ENCODE measurements at regions not wholly inside any gene's neighbourhood (a gene's known extent, or its start where the extent isn't known, plus 50 kb on each side); places are given as distances from the start of the nearest gene placed in this dataset.

DNA sequence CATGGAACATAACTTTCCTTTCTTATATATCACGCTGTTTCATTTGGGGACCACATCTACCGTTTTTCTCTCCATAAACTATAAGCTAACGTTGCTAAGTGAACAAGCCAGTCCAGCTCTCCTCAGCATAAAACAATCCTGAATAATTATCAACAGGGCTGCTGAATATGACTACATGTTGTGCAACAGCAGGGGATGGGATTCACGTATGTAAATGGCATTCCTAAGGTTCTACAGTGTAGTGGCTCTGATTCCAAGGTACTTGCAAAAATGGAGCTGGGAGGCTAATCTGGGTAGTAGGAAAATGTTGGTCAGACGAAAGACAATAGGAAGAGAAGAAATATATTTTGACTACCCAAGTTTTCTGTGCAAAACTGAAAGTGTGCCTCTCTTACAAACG, 262.8 kb downstream of the RWDD3 start:
- Histone ChIP-seq H3K27me3 (no peaks in the 10 kb centered on the region), H3K9me3 (no peaks in the 10 kb centered on the region), H3K36me3 (no peaks in the 10 kb centered on the region), H3K4me3 (no peak overlapping the region), H3K4me1 (no peaks in the 10 kb centered on the region), H3K27ac (no peak overlapping the region)
- DNase-seq = no peak
- intact Hi-C loops (cut with DNase I) = no loop called here
- TF ChIP-seq POLR2A (IDR thresholded peaks at IDR 0.05) (no peak), POLR2AphosphoS5 (IDR thresholded peaks at IDR 0.05) (no peak), EP300 (IDR thresholded peaks at IDR 0.05) (no peak)
- TF ChIP-seq, protein P1, sequence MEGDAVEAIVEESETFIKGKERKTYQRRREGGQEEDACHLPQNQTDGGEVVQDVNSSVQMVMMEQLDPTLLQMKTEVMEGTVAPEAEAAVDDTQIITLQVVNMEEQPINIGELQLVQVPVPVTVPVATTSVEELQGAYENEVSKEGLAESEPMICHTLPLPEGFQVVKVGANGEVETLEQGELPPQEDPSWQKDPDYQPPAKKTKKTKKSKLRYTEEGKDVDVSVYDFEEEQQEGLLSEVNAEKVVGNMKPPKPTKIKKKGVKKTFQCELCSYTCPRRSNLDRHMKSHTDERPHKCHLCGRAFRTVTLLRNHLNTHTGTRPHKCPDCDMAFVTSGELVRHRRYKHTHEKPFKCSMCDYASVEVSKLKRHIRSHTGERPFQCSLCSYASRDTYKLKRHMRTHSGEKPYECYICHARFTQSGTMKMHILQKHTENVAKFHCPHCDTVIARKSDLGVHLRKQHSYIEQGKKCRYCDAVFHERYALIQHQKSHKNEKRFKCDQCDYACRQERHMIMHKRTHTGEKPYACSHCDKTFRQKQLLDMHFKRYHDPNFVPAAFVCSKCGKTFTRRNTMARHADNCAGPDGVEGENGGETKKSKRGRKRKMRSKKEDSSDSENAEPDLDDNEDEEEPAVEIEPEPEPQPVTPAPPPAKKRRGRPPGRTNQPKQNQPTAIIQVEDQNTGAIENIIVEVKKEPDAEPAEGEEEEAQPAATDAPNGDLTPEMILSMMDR (IDR thresholded peaks at IDR 0.05) = no peak
- 81 to 86% methylated on average over 6 of the region's 6 CpGs for WGBS, 2 donors

DNA sequence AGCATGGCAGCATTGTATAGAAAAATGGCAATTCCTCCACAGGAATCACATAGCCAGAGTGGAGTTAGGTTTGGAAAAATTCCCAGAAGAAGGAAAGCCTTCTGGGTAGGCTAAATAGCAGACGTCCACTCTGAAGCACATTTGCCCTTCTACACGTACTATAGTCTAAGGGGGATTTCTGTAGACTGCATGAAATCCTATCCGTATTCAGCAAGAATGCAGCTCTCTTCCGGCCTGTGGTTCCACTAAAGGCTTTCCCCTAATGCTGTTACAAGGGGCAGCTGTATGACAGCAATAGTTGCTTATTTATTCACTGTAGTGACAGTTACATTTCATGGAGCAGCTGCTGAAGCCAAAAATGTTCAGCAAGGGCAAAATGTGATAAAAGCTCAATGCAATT, 263.6 kb downstream of the RWDD3 start:
- no peaks in the 10 kb centered on the region for H3K27me3 ChIP-seq
- no peaks in the 10 kb centered on the region for H3K9me3 ChIP-seq
- TF ChIP-seq POLR2AphosphoS5 (IDR thresholded peaks at IDR 0.05) (no peak), EP300 (IDR thresholded peaks at IDR 0.05) (no peak), POLR2A (IDR thresholded peaks at IDR 0.05) (no peak)
- TF ChIP-seq, protein P1 (IDR thresholded peaks at IDR 0.05) = no peak
- H3K4me1 ChIP-seq = no peaks in the 10 kb centered on the region
- no peak for DNase-seq
- no peak overlapping the region for H3K27ac ChIP-seq
- H3K4me3 ChIP-seq = no peak overlapping the region
- intact Hi-C loops (cut with DNase I) = no loop called here
- 79 to 84% methylated on average over 4 of the region's 4 CpGs for WGBS, 2 donors
- H3K36me3 ChIP-seq = no peaks in the 10 kb centered on the region

DNA sequence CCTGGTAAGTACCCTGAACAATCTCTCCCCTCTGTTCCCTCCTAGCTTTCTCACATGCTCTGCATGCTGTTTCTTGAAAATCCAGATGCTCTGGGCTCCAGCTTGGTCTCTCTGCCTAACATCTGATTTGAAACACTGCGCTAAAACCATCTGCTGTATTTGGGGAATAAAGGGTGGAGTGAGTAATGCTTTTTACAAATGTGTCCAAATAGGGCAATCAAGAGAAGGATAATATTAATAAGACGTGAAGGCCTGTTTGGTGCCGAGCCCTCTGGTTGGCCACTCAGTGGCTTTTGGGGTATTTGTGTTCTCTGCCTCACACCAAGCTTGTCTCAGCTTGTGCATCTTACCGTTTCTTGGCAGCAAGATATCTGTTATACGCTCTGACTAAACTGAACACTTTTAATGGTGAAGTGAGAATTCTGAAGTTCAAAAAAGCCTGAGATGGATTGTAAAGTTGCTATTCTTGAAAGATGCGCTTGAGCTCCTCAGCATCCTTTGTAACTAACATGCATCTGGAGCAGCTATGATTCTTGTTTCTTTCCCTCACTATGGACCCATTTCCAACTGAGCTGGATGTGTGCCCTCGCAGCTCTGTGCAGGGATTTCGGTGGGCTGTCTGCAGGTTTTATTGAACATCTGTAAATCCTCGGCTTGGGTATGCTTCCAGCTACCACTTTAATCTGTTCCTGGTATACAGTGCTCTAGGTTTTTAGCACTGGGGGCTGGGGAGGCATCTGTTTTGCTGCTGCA, 269.4 kb downstream of the RWDD3 start:
- DNase-seq = no peak
- intact Hi-C loops (cut with DNase I) = no loop called here
- 76 to 79% methylated on average over 9 of the region's 9 CpGs for WGBS, 2 donors
- Histone ChIP-seq H3K36me3 (no peaks in the 10 kb centered on the region), H3K27me3 (no peaks in the 10 kb centered on the region), H3K4me3 (no peak overlapping the region), H3K27ac (no peak overlapping the region), H3K4me1 (no peaks in the 10 kb centered on the region), H3K9me3 (no peaks in the 10 kb centered on the region)
- TF ChIP-seq POLR2A (IDR thresholded peaks at IDR 0.05) (no peak), EP300 (IDR thresholded peaks at IDR 0.05) (no peak), POLR2AphosphoS5 (IDR thresholded peaks at IDR 0.05) (no peak)
- TF ChIP-seq, protein P1 (IDR thresholded peaks at IDR 0.05) = no peak

DNA sequence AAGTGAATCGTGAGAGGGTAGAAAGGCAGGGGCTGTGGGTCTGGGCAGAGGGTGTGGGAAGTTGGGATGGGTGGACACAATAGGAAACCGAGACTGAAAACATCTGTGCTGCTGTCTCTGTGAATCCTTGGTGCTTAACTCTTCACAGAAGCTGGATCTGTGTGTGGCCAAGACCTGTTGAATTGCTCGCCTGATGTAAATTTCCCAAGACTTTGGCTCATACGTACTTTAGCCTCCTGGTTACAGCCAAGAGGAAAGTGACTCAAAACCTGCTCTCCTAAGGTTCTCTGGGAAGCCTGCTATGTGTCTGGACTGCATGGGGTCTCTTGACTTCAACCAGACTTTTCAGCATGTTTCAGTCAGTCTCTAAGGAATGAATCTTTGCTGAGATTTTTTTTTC, 270.3 kb downstream of the RWDD3 start:
- no peaks in the 10 kb centered on the region for H3K9me3 ChIP-seq

More for the DNA sequence above, 270.3 kb downstream of the RWDD3 start:
- Histone ChIP-seq H3K36me3 (no peaks in the 10 kb centered on the region), H3K27ac (no peak overlapping the region), H3K4me3 (no peak overlapping the region), H3K27me3 (no peaks in the 10 kb centered on the region), H3K4me1 (no peaks in the 10 kb centered on the region)
- DNase-seq = no peak
- WGBS, 2 donors = 69 to 71% methylated on average over 4 of the region's 4 CpGs
- intact Hi-C loops (cut with DNase I) = no loop called here
- TF ChIP-seq, protein P1 (IDR thresholded peaks at IDR 0.05) = no peak
- TF ChIP-seq POLR2AphosphoS5 (IDR thresholded peaks at IDR 0.05) = no peak
- TF ChIP-seq EP300 (IDR thresholded peaks at IDR 0.05) = no peak
- TF ChIP-seq POLR2A (IDR thresholded peaks at IDR 0.05) = no peak

Data from sigmoid colon (tissue), 6 donors.